ENCODE measurements at regions not wholly inside any gene's neighbourhood (a gene's known extent, or its start where the extent isn't known, plus 50 kb on each side); places are given as distances from the start of the nearest gene placed in this dataset.

- no TSS peak for BruUV-seq (replicated peaks)
- Mint-ChIP-seq H3K4me3 (ENCODE audit: low read depth, unreplicated experiment) (no peak overlapping the region), H3K9me3 (ENCODE audit: low read depth, unreplicated experiment) (no peaks in the 10 kb centered on the region), H3K27ac (ENCODE audit: unreplicated experiment) (no peak overlapping the region), H3K36me3 (ENCODE audit: insufficient read depth, unreplicated experiment) (no peaks in the 10 kb centered on the region), H3K27me3 (ENCODE audit: unreplicated experiment) (no peaks in the 10 kb centered on the region), H3K4me1 (ENCODE audit: low read depth, unreplicated experiment) (no peaks in the 10 kb centered on the region)
- intact Hi-C loops (cut with micrococcal nuclease; ENCODE audit: unreplicated experiment): loop anchor here (10.0 kb wide), 1 partner anchor 142 kb away; no protein-coding TSS in a partner anchor
- CTCF ChIA-PET: no interaction called here
- TF ChIP-seq CTCF (IDR thresholded peaks at IDR 0.05; ENCODE audit: unreplicated experiment): no peak
- DNase-seq: no peak
These were observed 53.6 kb upstream of the ATP8B1 start for GRCh38 chr18:57856557-57857280.

- DNase-seq: no peak
- H3K4me3 Mint-ChIP-seq (ENCODE audit: low read depth, unreplicated experiment): no peak overlapping the region
- intact Hi-C loops (cut with micrococcal nuclease; ENCODE audit: unreplicated experiment): loop anchor here (10.0 kb wide), 1 partner anchor 141 kb away; no protein-coding TSS in a partner anchor
- no TSS peak for BruUV-seq (replicated peaks)
- H3K4me1 Mint-ChIP-seq (ENCODE audit: low read depth, unreplicated experiment): no peaks in the 10 kb centered on the region
- TF ChIP-seq CTCF (IDR thresholded peaks at IDR 0.05; ENCODE audit: unreplicated experiment): no peak
- no peaks in the 10 kb centered on the region for H3K9me3 Mint-ChIP-seq (ENCODE audit: low read depth, unreplicated experiment)
- H3K27me3 Mint-ChIP-seq (ENCODE audit: unreplicated experiment): no peaks in the 10 kb centered on the region
- H3K36me3 Mint-ChIP-seq (ENCODE audit: insufficient read depth, unreplicated experiment): no peaks in the 10 kb centered on the region
- H3K27ac Mint-ChIP-seq (ENCODE audit: unreplicated experiment): no peak overlapping the region
- CTCF ChIA-PET: no interaction called here
These were observed 53.0 kb upstream of the ATP8B1 start for GRCh38 chr18:57856128-57856527.

GRCh38 chr18:57855551-57855950 is 52.4 kb upstream of the ATP8B1 start:
- BruUV-seq (replicated peaks): no TSS peak

GRCh38 chr18:57854726-57855125 is 51.6 kb upstream of the ATP8B1 start:
- CTCF ChIA-PET: interaction anchor here (0.6 to 1.1 kb wide), 3 partner anchors 9 to 143 kb away, joined by 4 to 9 read pairs (median 5); no protein-coding TSS in a partner anchor
- BruUV-seq (replicated peaks): no TSS peak
- intact Hi-C loops (cut with micrococcal nuclease; ENCODE audit: unreplicated experiment): loop anchor here (10.0 kb wide), 1 partner anchor 140 kb away; no protein-coding TSS in a partner anchor
- Mint-ChIP-seq H3K4me3 (ENCODE audit: low read depth, unreplicated experiment) (no peak overlapping the region), H3K27me3 (ENCODE audit: unreplicated experiment) (no peaks in the 10 kb centered on the region), H3K9me3 (ENCODE audit: low read depth, unreplicated experiment) (no peaks in the 10 kb centered on the region), H3K36me3 (ENCODE audit: insufficient read depth, unreplicated experiment) (no peaks in the 10 kb centered on the region), H3K4me1 (ENCODE audit: low read depth, unreplicated experiment) (no peaks in the 10 kb centered on the region), H3K27ac (ENCODE audit: unreplicated experiment) (no peak overlapping the region)
- TF ChIP-seq CTCF (IDR thresholded peaks at IDR 0.05; ENCODE audit: unreplicated experiment): no peak
- DNase-seq: no peak

More at GRCh38 chr18:57855551-57855950, 52.4 kb upstream of the ATP8B1 start:
- Mint-ChIP-seq H3K36me3 (ENCODE audit: insufficient read depth, unreplicated experiment) (no peaks in the 10 kb centered on the region), H3K4me3 (ENCODE audit: low read depth, unreplicated experiment) (no peak overlapping the region), H3K27ac (ENCODE audit: unreplicated experiment) (no peak overlapping the region), H3K9me3 (ENCODE audit: low read depth, unreplicated experiment) (no peaks in the 10 kb centered on the region), H3K27me3 (ENCODE audit: unreplicated experiment) (no peaks in the 10 kb centered on the region), H3K4me1 (ENCODE audit: low read depth, unreplicated experiment) (no peaks in the 10 kb centered on the region)
- CTCF ChIA-PET: no interaction called here
- no peak for DNase-seq
- intact Hi-C loops (cut with micrococcal nuclease; ENCODE audit: unreplicated experiment): loop anchor here (10.0 kb wide), 1 partner anchor 141 kb away; no protein-coding TSS in a partner anchor
- TF ChIP-seq CTCF (IDR thresholded peaks at IDR 0.05; ENCODE audit: unreplicated experiment): no peak

Measured in Calu3 (cell line).